ENCODE measurements at regions not wholly inside any gene's neighbourhood (a gene's known extent, or its start where the extent isn't known, plus 50 kb on each side); places are given as distances from the start of the nearest gene placed in this dataset.

GRCh38 chr21:26708223-26708800 is 135.2 kb upstream of the CYYR1 start:
- TF ChIP-seq CTCF (IDR thresholded peaks at IDR 0.05), result no peak
- H3K27me3 ChIP-seq, result no peaks in the 10 kb centered on the region
- no peak overlapping the region for H3K9ac ChIP-seq (ENCODE audit: low read depth in 2 of 2, low read length in 2 of 2)
- H3K36me3 ChIP-seq, result no peaks in the 10 kb centered on the region
- no peak overlapping the region for H3K4me3 ChIP-seq
- H3K27ac ChIP-seq, result no peak overlapping the region
- intact Hi-C loops (cut with DNase I), result no loop called here
- H3K4me1 ChIP-seq, result no peaks in the 10 kb centered on the region
- no peak for DNase-seq
- no peaks in the 10 kb centered on the region for H3K9me3 ChIP-seq

DNA sequence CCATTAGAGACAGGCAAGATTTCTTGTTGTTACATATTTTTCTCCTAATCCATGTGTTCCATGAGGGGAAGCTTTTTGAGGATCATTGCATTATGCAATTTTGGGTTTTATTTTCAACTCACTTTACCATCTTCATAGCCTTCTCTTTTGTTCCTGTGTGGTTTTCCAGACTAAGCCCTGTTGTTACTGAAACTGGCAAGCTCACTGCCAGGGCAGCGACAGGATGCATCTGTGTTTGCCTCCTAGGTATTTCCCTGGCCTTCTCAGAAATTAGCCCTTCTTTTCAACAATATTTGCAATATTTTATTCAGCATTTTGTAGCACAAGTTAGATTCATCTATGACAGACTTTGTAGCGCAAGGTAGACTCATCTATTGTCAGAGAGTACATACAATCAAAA is 134.2 kb upstream of the CYYR1 start:
- TF ChIP-seq CTCF (IDR thresholded peaks at IDR 0.05), result no peak
- Histone ChIP-seq H3K27ac (no peak overlapping the region), H3K9ac (ENCODE audit: low read depth in 2 of 2, low read length in 2 of 2) (no peak overlapping the region), H3K36me3 (no peaks in the 10 kb centered on the region), H3K4me1 (no peaks in the 10 kb centered on the region), H3K27me3 (no peaks in the 10 kb centered on the region), H3K9me3 (no peaks in the 10 kb centered on the region), H3K4me3 (no peak overlapping the region)
- intact Hi-C loops (cut with DNase I), result no loop called here
- no peak for DNase-seq

DNA sequence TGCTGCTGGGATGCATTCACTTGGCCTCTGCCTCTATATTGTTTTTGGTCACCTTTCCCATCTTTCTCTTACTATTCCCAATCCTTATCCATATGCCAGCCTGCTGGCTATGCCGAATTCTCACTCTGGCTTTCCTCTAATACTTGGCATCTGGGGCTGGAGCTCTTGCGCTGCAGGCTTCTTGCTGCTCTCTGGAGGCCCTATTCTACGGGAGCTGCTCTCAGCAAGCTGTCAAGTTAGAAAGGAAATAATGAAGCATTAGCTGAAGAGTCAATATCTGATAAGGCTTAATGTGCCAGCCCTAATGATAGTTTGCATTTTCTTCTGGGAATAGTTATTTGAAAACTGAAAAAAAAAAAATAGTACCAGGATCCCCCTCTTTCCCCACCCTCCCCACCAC is 125.3 kb upstream of the CYYR1 start:
- H3K9me3 ChIP-seq, result no peaks in the 10 kb centered on the region
- DNase-seq, result no peak
- no peaks in the 10 kb centered on the region for H3K27me3 ChIP-seq
- H3K4me1 ChIP-seq, result no peaks in the 10 kb centered on the region
- no peak overlapping the region for H3K9ac ChIP-seq (ENCODE audit: low read depth in 2 of 2, low read length in 2 of 2)
- no peak overlapping the region for H3K27ac ChIP-seq
- no peaks in the 10 kb centered on the region for H3K36me3 ChIP-seq
- no peak overlapping the region for H3K4me3 ChIP-seq
- TF ChIP-seq CTCF (IDR thresholded peaks at IDR 0.05), result no peak
- intact Hi-C loops (cut with DNase I), result no loop called here

- H3K9me3 ChIP-seq, result no peaks in the 10 kb centered on the region
- no peak for TF ChIP-seq CTCF (IDR thresholded peaks at IDR 0.05)
- H3K27ac ChIP-seq, result no peak overlapping the region
- H3K9ac ChIP-seq (ENCODE audit: low read depth in 2 of 2, low read length in 2 of 2), result no peak overlapping the region
- intact Hi-C loops (cut with DNase I), result no loop called here
- no peak for DNase-seq
- H3K36me3 ChIP-seq, result no peaks in the 10 kb centered on the region
- no peaks in the 10 kb centered on the region for H3K4me1 ChIP-seq
- H3K4me3 ChIP-seq, result no peak overlapping the region
- H3K27me3 ChIP-seq, result no peaks in the 10 kb centered on the region
Measured at GRCh38 chr21:26691416-26691815, 118.3 kb upstream of the CYYR1 start.

GRCh38 chr21:26686705-26687104 is 113.6 kb upstream of the CYYR1 start:
- no peak for DNase-seq
- no peak overlapping the region for H3K27ac ChIP-seq
- no peaks in the 10 kb centered on the region for H3K9me3 ChIP-seq
- H3K4me1 ChIP-seq, result no peaks in the 10 kb centered on the region
- no peak overlapping the region for H3K9ac ChIP-seq (ENCODE audit: low read depth in 2 of 2, low read length in 2 of 2)
- H3K27me3 ChIP-seq, result no peaks in the 10 kb centered on the region
- H3K4me3 ChIP-seq, result no peak overlapping the region
- intact Hi-C loops (cut with DNase I), result no loop called here
- TF ChIP-seq CTCF (IDR thresholded peaks at IDR 0.05), result no peak
- H3K36me3 ChIP-seq, result no peaks in the 10 kb centered on the region

All from colonic mucosa (tissue), 4 donors.